CD4-positive, alpha-beta T cell (primary cell): ENCODE measurements at regions not wholly inside any gene's neighbourhood (a gene's known extent, or its start where the extent isn't known, plus 50 kb on each side); places are given as distances from the start of the nearest gene placed in this dataset.

Experiments used
- ATAC-seq: fragments of 200-7000 bp; cut with Tn5 transposase; one replicate; pipeline ENCODE4 v1.10.0; 2022; ENCODE audit warnings: mild to moderate bottlenecking; ENCODE audit not compliant: poor library complexity
- CTCF ChIA-PET: fragments of 350-600 bp; sonication (Branson Sonifier 250); formaldehyde crosslinking; loops from one replicate; lab custom pipeline; 2021; ENCODE audit warnings: antibody characterized with exemption, inconsistent platforms; lab: Charles Lee
- POLR2A ChIA-PET: fragments of 350-600 bp; sonication (Branson Sonifier 250); formaldehyde crosslinking; loops from one replicate; lab custom pipeline; 2021; ENCODE audit warnings: antibody characterized with exemption, inconsistent platforms; lab: Charles Lee
- DNase-seq, 14 experiments: peaks; one replicate each; pipeline ENCODE4 v3.0.0-alpha.2; 2013 to 2020; ENCODE audit warnings: mixed read lengths in 2 of 14
- H3K27ac ChIP-seq, 2 donors: one replicate each; pipeline versions ENCODE4 v1.5.1 to v1.7.0; 2013; ENCODE audit warnings: low read length in 2 of 2, low read depth in 1 of 2, mild to moderate bottlenecking in 1 of 2
- H3K27me3 ChIP-seq, 2 experiments: 1 replicate in 1 of 2; 2 replicates in 1 of 2; pipeline versions ENCODE4 v1.6.1 to v1.7.0; 2013; ENCODE audit warnings: low read length in 2 of 2, control low read depth in 1 of 2, mild to moderate bottlenecking in 1 of 2, moderate library complexity in 1 of 2; ENCODE audit not compliant: insufficient read depth in 2 of 2, control insufficient read depth in 1 of 2
- H3K36me3 ChIP-seq: one replicate; pipeline ENCODE4 v1.6.1; 2013; ENCODE audit warnings: low read length, control low read depth; ENCODE audit not compliant: insufficient read depth
- H3K4me1 ChIP-seq: one replicate; pipeline ENCODE4 v1.6.1; 2013; ENCODE audit warnings: low read length, control low read depth; ENCODE audit not compliant: insufficient read depth
- H3K4me3 ChIP-seq: one replicate; pipeline ENCODE4 v1.5.1; 2013; ENCODE audit warnings: mild to moderate bottlenecking, low read length, moderate library complexity
- H3K9me3 ChIP-seq, 2 experiments: 1 replicate in 1 of 2; 2 replicates in 1 of 2; pipeline versions ENCODE4 v1.6.1 to v1.7.0; 2013; ENCODE audit warnings: low read length in 2 of 2, mild to moderate bottlenecking in 2 of 2, control low read depth in 1 of 2, moderate library complexity in 1 of 2; ENCODE audit not compliant: control insufficient read depth in 1 of 2, insufficient read depth in 1 of 2
- H3K27ac Mint-ChIP-seq: one replicate; pipeline ENCODE4 v1.8.0; 2020; ENCODE audit warnings: mixed read lengths
- H3K27me3 Mint-ChIP-seq: one replicate; pipeline ENCODE4 v1.8.0; 2021; ENCODE audit warnings: mixed read lengths
- H3K36me3 Mint-ChIP-seq: one replicate; pipeline ENCODE4 v1.8.0; 2021; ENCODE audit warnings: low read depth, mixed read lengths
- H3K4me1 Mint-ChIP-seq: one replicate; pipeline ENCODE4 v1.8.0; 2021; ENCODE audit warnings: low read depth, mixed read lengths
- H3K4me3 Mint-ChIP-seq: one replicate; pipeline ENCODE4 v1.8.0; 2020; ENCODE audit warnings: mild to moderate bottlenecking, mixed read lengths
- H3K9me3 Mint-ChIP-seq: one replicate; pipeline ENCODE4 v1.8.0; 2020; ENCODE audit warnings: mixed read lengths
- CTCF ChIP-seq: fragments of 200-600 bp; IDR thresholded peaks from one replicate; pipeline ENCODE4 v1.8.0; 2022; ENCODE audit warnings: antibody characterized with exemption, mild to moderate bottlenecking
- intact Hi-C, 2 experiments: fragments of 100-400 bp; cut with DNase I in 1 of 2; cut with micrococcal nuclease in 1 of 2; formaldehyde crosslinking; loops; one replicate each; pipeline versions ENCODE4 v1.15.1 to v1.9.0; 2023 to 2025; cut with DNase I, micrococcal nuclease

GRCh38 chr9:115514454-115514853 is 396.5 kb upstream of the TNC start:
- Mint-ChIP-seq H3K36me3 (no peaks in the 10 kb centered on the region), H3K4me1 (no peaks in the 10 kb centered on the region), H3K27ac (no peak overlapping the region), H3K9me3 (no peaks in the 10 kb centered on the region), H3K4me3 (no peak overlapping the region), H3K27me3 (peaks cover 4% of the 10 kb centered on the region)
- Histone ChIP-seq H3K27me3 (peaks cover 0 to 5% of the 10 kb centered on the region in 2 experiments), H3K27ac (no peak overlapping the region), H3K36me3 (no peaks in the 10 kb centered on the region), H3K9me3 (no peaks in the 10 kb centered on the region), H3K4me3 (no peak overlapping the region), H3K4me1 (no peaks in the 10 kb centered on the region)
- ATAC-seq = no peak
- TF ChIP-seq CTCF = no peak
- CTCF ChIA-PET = no interaction called here
- POLR2A ChIA-PET = no interaction called here
- intact Hi-C loops = no loop called here
- no peak for DNase-seq

GRCh38 chr9:115517335-115518075 is 399.5 kb upstream of the TNC start:
- ATAC-seq = no peak
- H3K4me1 Mint-ChIP-seq = no peaks in the 10 kb centered on the region
- no peaks in the 10 kb centered on the region for H3K9me3 Mint-ChIP-seq
- intact Hi-C loops = no loop called here
- Histone ChIP-seq H3K27ac (no peak overlapping the region), H3K4me3 (no peak overlapping the region), H3K36me3 (no peaks in the 10 kb centered on the region), H3K9me3 (no peaks in the 10 kb centered on the region), H3K27me3 (no peaks in the 10 kb centered on the region), H3K4me1 (no peaks in the 10 kb centered on the region)
- no peaks in the 10 kb centered on the region for H3K36me3 Mint-ChIP-seq
- DNase-seq = no peak
- ChIA-PET CTCF (no interaction called here), POLR2A (no interaction called here)
- no peak for TF ChIP-seq CTCF
- H3K4me3 Mint-ChIP-seq = no peak overlapping the region
- no peak overlapping the region for H3K27ac Mint-ChIP-seq
- peaks cover 13% of the 10 kb centered on the region for H3K27me3 Mint-ChIP-seq

- Mint-ChIP-seq H3K36me3 (no peaks in the 10 kb centered on the region), H3K4me3 (no peak overlapping the region), H3K9me3 (no peaks in the 10 kb centered on the region), H3K4me1 (no peaks in the 10 kb centered on the region), H3K27me3 (peaks cover 39% of the 10 kb centered on the region), H3K27ac (no peak overlapping the region)
- Histone ChIP-seq H3K27ac (no peak overlapping the region), H3K27me3 (peaks cover 0 to 7% of the 10 kb centered on the region in 2 experiments), H3K4me1 (no peaks in the 10 kb centered on the region), H3K36me3 (no peaks in the 10 kb centered on the region), H3K9me3 (no peaks in the 10 kb centered on the region), H3K4me3 (no peak overlapping the region)
- ChIA-PET CTCF (no interaction called here), POLR2A (no interaction called here)
- no peak for DNase-seq
- no peak for ATAC-seq
- intact Hi-C loops = loop anchor here (5.0 to 10.0 kb wide), 4 partner anchors 506 to 1116 kb away; partner anchors contain the start of gene TEX48 (in 1 of the 2)
- TF ChIP-seq CTCF = no peak
Observed at GRCh38 chr9:115520646-115521045, 402.7 kb upstream of the TNC start.
